ENCODE measurements at regions not wholly inside any gene's neighbourhood (a gene's known extent, or its start where the extent isn't known, plus 50 kb on each side); places are given as distances from the start of the nearest gene placed in this dataset.

GRCh38 chr14:89024691-89025090, 200.2 kb downstream of the TTC8 start:
- TF ChIP-seq POLR2AphosphoS5 (IDR thresholded peaks at IDR 0.05; ENCODE audit: low read depth) (no peak), CTCF (conservative IDR thresholded peaks at IDR 0.05; ENCODE audit: low read depth in 2 of 2) (no peak), EZH2 (IDR thresholded peaks at IDR 0.05; ENCODE audit: low read depth, unreplicated experiment) (no peak), ETS1 (IDR thresholded peaks at IDR 0.05) (no peak), EZH2phosphoT487 (IDR thresholded peaks at IDR 0.05; ENCODE audit: unreplicated experiment) (no peak)

All from GM23338 (cell line).